Testis (tissue), 2 donors: ENCODE measurements at regions not wholly inside any gene's neighbourhood (a gene's known extent, or its start where the extent isn't known, plus 50 kb on each side); places are given as distances from the start of the nearest gene placed in this dataset.
A peak's percentile ranks its signal among the peaks of the same experiment; 100 is the strongest.
"Not testable (repeated sequence)": the region's sequence is repeated elsewhere in the genome, so short reads cannot be mapped to it uniquely, and the experiment has no call there.

Experiments used
- DNase-seq: peaks from one replicate; pipeline ENCODE4 v3.0.0-alpha.2; 2019
- H3K27ac ChIP-seq, 2 donors: fragments of 200-600 bp; sonication (generic); one replicate each; pipeline ENCODE4 v1.5.1; 2019
- H3K27me3 ChIP-seq: fragments of 200-600 bp; sonication (generic); one replicate; pipeline ENCODE4 v1.5.1; 2019
- H3K36me3 ChIP-seq: fragments of 200-600 bp; sonication (generic); one replicate; pipeline ENCODE4 v1.5.1; 2017; ENCODE audit warnings: low read depth; ENCODE audit errors: missing control alignments
- H3K4me1 ChIP-seq: fragments of 200-600 bp; sonication (generic); one replicate; pipeline ENCODE4 v1.5.1; 2019
- H3K4me3 ChIP-seq, 2 donors: fragments of 200-600 bp; sonication (generic); one replicate each; pipeline ENCODE4 v1.5.1; 2017 to 2019
- H3K9me3 ChIP-seq: fragments of 200-600 bp; sonication (generic); one replicate; pipeline ENCODE4 v1.5.1; 2017
- CTCF ChIP-seq, 3 experiments: fragments of 450-650 bp in 2 of 3; fragments of 200-600 bp in 1 of 3; sonication (generic) in 1 of 3; IDR thresholded peaks; one replicate each; pipeline ENCODE4 v1.5.1; 2016 to 2019; ENCODE audit warnings: antibody characterized with exemption in 3 of 3, mild to moderate bottlenecking in 2 of 3, moderate library complexity in 1 of 3
- POLR2A ChIP-seq: fragments of 450-650 bp; IDR thresholded peaks from one replicate; pipeline ENCODE4 v1.6.1; 2017; ENCODE audit warnings: antibody characterized with exemption, mild to moderate bottlenecking, moderate library complexity
- WGBS, 2 donors: methylation state at CpG; one replicate each; pipeline ENCODE4 v1.1.5; 2018; 5-methylcytosine and 5-hydroxymethylcytosine counted together
- intact Hi-C: fragments of 100-400 bp; cut with DNase I; formaldehyde crosslinking; loops from one replicate; pipeline ENCODE4 v1.15.1; 2023; ENCODE audit warnings: low total_unique reads

- 57 to 87% methylated on average over 3 to 14 of the region's 14 CpGs for WGBS, 2 donors
- DNase-seq, result no peak
- H3K4me1 ChIP-seq, result no peaks in the 10 kb centered on the region
- TF ChIP-seq POLR2A (no peak), CTCF (IDR thresholded peaks at IDR 0.05) (no peak)
- no peak overlapping the region for H3K27ac ChIP-seq
- intact Hi-C loops, result no loop called here
- H3K9me3 ChIP-seq, result no peaks in the 10 kb centered on the region
- H3K36me3 ChIP-seq, result no peaks in the 10 kb centered on the region
- H3K4me3 ChIP-seq, result peak overlapping the region in 1 of 2 donors; percentile 15
- H3K27me3 ChIP-seq, result no peaks in the 10 kb centered on the region
These were observed 172.0 kb upstream of the MAGEB16 start for GRCh38 chrX:35626124-35626523.

GRCh38 chrX:35635971-35636370, 162.2 kb upstream of the MAGEB16 start:
- H3K9me3 ChIP-seq, H3K27me3 ChIP-seq, H3K27ac ChIP-seq, H3K4me1 ChIP-seq, H3K4me3 ChIP-seq, DNase-seq, H3K36me3 ChIP-seq, intact Hi-C loops: not testable (repeated sequence)
- WGBS, 2 donors, result 40 to 94% methylated on average over 4 to 8 of the region's 8 CpGs

GRCh38 chrX:35664833-35665232, 133.3 kb upstream of the MAGEB16 start:
- Histone ChIP-seq H3K4me3 (no peak overlapping the region), H3K9me3 (no peaks in the 10 kb centered on the region), H3K27me3 (no peaks in the 10 kb centered on the region), H3K36me3 (no peaks in the 10 kb centered on the region), H3K27ac (no peak overlapping the region), H3K4me1 (no peaks in the 10 kb centered on the region)
- DNase-seq, result no peak
- TF ChIP-seq CTCF (IDR thresholded peaks at IDR 0.05) (no peak), POLR2A (no peak)
- intact Hi-C loops, result no loop called here
- 16 to 63% methylated on average over 2 of the region's 2 CpGs for WGBS, 2 donors

GRCh38 chrX:35665311-35665710, 132.8 kb upstream of the MAGEB16 start:
- no peaks in the 10 kb centered on the region for H3K27me3 ChIP-seq
- TF ChIP-seq CTCF (IDR thresholded peaks at IDR 0.05) (no peak), POLR2A (no peak)
- intact Hi-C loops, result no loop called here
- no peak overlapping the region for H3K4me3 ChIP-seq
- DNase-seq, result no peak
- H3K9me3 ChIP-seq, result no peaks in the 10 kb centered on the region
- H3K27ac ChIP-seq, result no peak overlapping the region
- no peaks in the 10 kb centered on the region for H3K36me3 ChIP-seq
- no peaks in the 10 kb centered on the region for H3K4me1 ChIP-seq

GRCh38 chrX:35670889-35671288, 127.3 kb upstream of the MAGEB16 start:
- TF ChIP-seq POLR2A, result no peak
- TF ChIP-seq CTCF (IDR thresholded peaks at IDR 0.05), result no peak
- Histone ChIP-seq H3K4me3 (no peak overlapping the region), H3K27me3 (no peaks in the 10 kb centered on the region), H3K27ac (no peak overlapping the region), H3K9me3 (no peaks in the 10 kb centered on the region), H3K36me3 (no peaks in the 10 kb centered on the region), H3K4me1 (no peaks in the 10 kb centered on the region)
- intact Hi-C loops, result no loop called here
- 27 to 30% methylated on average over 5 of the region's 5 CpGs for WGBS, 2 donors
- DNase-seq, result no peak
